Liver (tissue), 8 donors: ENCODE measurements at regions not wholly inside any gene's neighbourhood (a gene's known extent, or its start where the extent isn't known, plus 50 kb on each side); places are given as distances from the start of the nearest gene placed in this dataset.

Experiments used
- DNase-seq: peaks from one replicate; pipeline ENCODE4 v3.0.0-alpha.2; 2017; ENCODE audit warnings: low spot score
- H3K27ac ChIP-seq, 2 donors: one replicate each; pipeline ENCODE4 v1.7.0; 2013; ENCODE audit warnings: inconsistent platforms in 2 of 2, low read length in 2 of 2, control low read depth in 1 of 2, low read depth in 1 of 2, mild to moderate bottlenecking in 1 of 2
- H3K27me3 ChIP-seq, 4 donors: one replicate each; pipeline versions ENCODE4 v1.6.1 to v1.7.0; 2013; ENCODE audit warnings: low read length in 3 of 4, inconsistent platforms in 1 of 4, mild to moderate bottlenecking in 1 of 4, moderate library complexity in 1 of 4; ENCODE audit not compliant: control insufficient read depth in 4 of 4, insufficient read depth in 4 of 4
- H3K36me3 ChIP-seq, 4 donors: one replicate each; pipeline versions ENCODE4 v1.6.1 to v1.7.0; 2013; ENCODE audit warnings: low read length in 3 of 4, mild to moderate bottlenecking in 3 of 4, low read depth in 1 of 4, moderate library complexity in 1 of 4; ENCODE audit not compliant: control insufficient read depth in 4 of 4, insufficient read depth in 3 of 4
- H3K4me1 ChIP-seq, 4 donors: one replicate each; pipeline versions ENCODE4 v1.6.1 to v1.7.0; 2013; ENCODE audit warnings: low read length in 3 of 4, mild to moderate bottlenecking in 3 of 4, moderate library complexity in 1 of 4; ENCODE audit not compliant: control insufficient read depth in 4 of 4, insufficient read depth in 4 of 4
- H3K4me3 ChIP-seq, 3 donors: one replicate each; pipeline versions ENCODE4 v1.6.1 to v1.7.0; 2013; ENCODE audit warnings: low read length in 3 of 3, control low read depth in 1 of 3, low read depth in 1 of 3, mild to moderate bottlenecking in 1 of 3
- H3K9ac ChIP-seq, 2 donors: one replicate each; pipeline ENCODE4 v1.7.0; 2013; ENCODE audit warnings: low read length in 2 of 2, mild to moderate bottlenecking in 2 of 2, moderate library complexity in 2 of 2, control low read depth in 1 of 2, low read depth in 1 of 2
- H3K9me3 ChIP-seq, 4 donors: one replicate each; pipeline versions ENCODE4 v1.6.1 to v1.7.0; 2013; ENCODE audit warnings: low read length in 3 of 4; ENCODE audit not compliant: control insufficient read depth in 4 of 4
- ATF3 ChIP-seq: IDR thresholded peaks from 2 replicates; pipeline ENCODE4 v1.6.1; 2016; ENCODE audit warnings: antibody characterized with exemption
- CTCF ChIP-seq: fragments of 150-350 bp; IDR thresholded peaks from 2 replicates; pipeline ENCODE4 v1.5.1; 2017; ENCODE audit warnings: improper control_type of control experiment, low read depth, low read length; ENCODE audit not compliant: missing input control
- EGR1 ChIP-seq, 2 donors: IDR thresholded peaks; 2 replicates each; pipeline ENCODE4 v1.6.1; 2016 to 2018; ENCODE audit warnings: antibody characterized with exemption in 2 of 2, low read depth in 2 of 2
- FOXA1 ChIP-seq: IDR thresholded peaks from 2 replicates; pipeline ENCODE4 v1.6.1; 2016; ENCODE audit warnings: antibody characterized with exemption
- FOXA2 ChIP-seq: IDR thresholded peaks from 2 replicates; pipeline ENCODE4 v1.6.1; 2016; ENCODE audit warnings: antibody characterized with exemption
- GABPA ChIP-seq, 2 donors: IDR thresholded peaks in 1 of 2; conservative IDR thresholded peaks in 1 of 2; 2 replicates each; pipeline ENCODE4 v1.6.1; 2016; ENCODE audit warnings: antibody characterized with exemption in 2 of 2, mild to moderate bottlenecking in 1 of 2, moderate library complexity in 1 of 2
- HNF4A ChIP-seq, 2 donors: conservative IDR thresholded peaks; 2 replicates each; pipeline ENCODE4 v1.6.1; 2016; ENCODE audit warnings: antibody characterized with exemption in 2 of 2, mild to moderate bottlenecking in 2 of 2
- HNF4G ChIP-seq: IDR thresholded peaks from 2 replicates; pipeline ENCODE4 v1.6.1; 2016; ENCODE audit warnings: antibody characterized with exemption
- JUND ChIP-seq, 2 donors: IDR thresholded peaks; 2 replicates each; pipeline ENCODE4 v1.6.1; 2016; ENCODE audit warnings: antibody characterized with exemption in 2 of 2
- NR2F2 ChIP-seq: IDR thresholded peaks from 2 replicates; pipeline ENCODE4 v1.6.1; 2016; ENCODE audit warnings: antibody characterized with exemption
- RAD21 ChIP-seq, 2 donors: IDR thresholded peaks; 2 replicates each; pipeline ENCODE4 v1.6.1; 2016; ENCODE audit warnings: antibody characterized with exemption in 2 of 2, mild to moderate bottlenecking in 2 of 2
- REST ChIP-seq: IDR thresholded peaks from 2 replicates; pipeline ENCODE4 v1.6.1; 2016; ENCODE audit warnings: antibody characterized with exemption, mild to moderate bottlenecking
- RXRA ChIP-seq, 2 donors: IDR thresholded peaks; 2 replicates each; pipeline ENCODE4 v1.6.1; 2017 to 2018; ENCODE audit warnings: antibody characterized with exemption in 2 of 2, mild to moderate bottlenecking in 1 of 2
- SP1 ChIP-seq: IDR thresholded peaks from 2 replicates; pipeline ENCODE4 v1.6.1; 2018; ENCODE audit warnings: antibody characterized with exemption, mild to moderate bottlenecking
- TAF1 ChIP-seq: conservative IDR thresholded peaks from 2 replicates; pipeline ENCODE4 v1.6.1; 2016; ENCODE audit warnings: antibody characterized with exemption, mild to moderate bottlenecking
- YY1 ChIP-seq: IDR thresholded peaks from 2 replicates; pipeline ENCODE4 v1.6.1; 2016; ENCODE audit warnings: antibody characterized with exemption, mild to moderate bottlenecking
- WGBS: extraction: QIAGEN DNeasy Blood & Tissue Kit; methylation state at CpG from one replicate; pipeline ENCODE4 v1.1.7; 2013; 5-methylcytosine and 5-hydroxymethylcytosine counted together
- TF ChIP-seq, protein P1 (sequence below): IDR thresholded peaks from 2 replicates; pipeline ENCODE4 v1.6.1; 2016; ENCODE audit warnings: antibody characterized with exemption
- TF ChIP-seq, protein P2 (sequence below): IDR thresholded peaks from 2 replicates; pipeline ENCODE4 v1.6.1; 2016; ENCODE audit warnings: antibody characterized with exemption
- donor health status: healthy.
- donor health status: healthy.
- donor health status: healthy.
- donor health status: healthy.
- donor health status: healthy.

GRCh38 chr5:2657151-2657550 is 94.3 kb downstream of the IRX2 start:
- Histone ChIP-seq H3K9ac (no peak overlapping the region), H3K4me1 (no peaks in the 10 kb centered on the region), H3K27me3 (peaks cover 0 to 6% (median 0%) of the 10 kb centered on the region in 4 donors), H3K9me3 (no peaks in the 10 kb centered on the region), H3K4me3 (no peak overlapping the region), H3K36me3 (no peaks in the 10 kb centered on the region), H3K27ac (no peak overlapping the region)
- 89% methylated on average over 13 of the region's 13 CpGs for whole genome bisulfite sequencing
- DNase-seq, result no peak
- TF ChIP-seq GABPA (IDR thresholded peaks at IDR 0.05 in 1 of 2, conservative IDR thresholded peaks at IDR 0.05 in 1 of 2), result no peak

GRCh38 chr5:2656206-2656605 is 95.3 kb downstream of the IRX2 start:
- H3K9ac ChIP-seq, result no peak overlapping the region
- no peaks in the 10 kb centered on the region for H3K4me1 ChIP-seq
- H3K27ac ChIP-seq, result no peak overlapping the region
- no peaks in the 10 kb centered on the region for H3K9me3 ChIP-seq
- no peak overlapping the region for H3K4me3 ChIP-seq
- peaks cover 0 to 6% (median 0%) of the 10 kb centered on the region in 4 donors for H3K27me3 ChIP-seq
- no peak for DNase-seq
- TF ChIP-seq REST (no peak), RAD21 (IDR thresholded peaks at IDR 0.05) (no peak), JUND (IDR thresholded peaks at IDR 0.05) (no peak), YY1 (no peak), HNF4G (no peak), CTCF (no peak), FOXA1 (no peak), SP1 (no peak), FOXA2 (no peak), EGR1 (IDR thresholded peaks at IDR 0.05; ENCODE audit: low read depth in 2 of 2) (no peak), TAF1 (no peak), ATF3 (no peak), RXRA (IDR thresholded peaks at IDR 0.05) (no peak), GABPA (IDR thresholded peaks at IDR 0.05 in 1 of 2, conservative IDR thresholded peaks at IDR 0.05 in 1 of 2) (no peak), HNF4A (conservative IDR thresholded peaks at IDR 0.05) (no peak), NR2F2 (no peak)
- TF ChIP-seq, protein P1, sequence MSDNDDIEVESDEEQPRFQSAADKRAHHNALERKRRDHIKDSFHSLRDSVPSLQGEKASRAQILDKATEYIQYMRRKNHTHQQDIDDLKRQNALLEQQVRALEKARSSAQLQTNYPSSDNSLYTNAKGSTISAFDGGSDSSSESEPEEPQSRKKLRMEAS, result no peak
- TF ChIP-seq, protein P2, sequence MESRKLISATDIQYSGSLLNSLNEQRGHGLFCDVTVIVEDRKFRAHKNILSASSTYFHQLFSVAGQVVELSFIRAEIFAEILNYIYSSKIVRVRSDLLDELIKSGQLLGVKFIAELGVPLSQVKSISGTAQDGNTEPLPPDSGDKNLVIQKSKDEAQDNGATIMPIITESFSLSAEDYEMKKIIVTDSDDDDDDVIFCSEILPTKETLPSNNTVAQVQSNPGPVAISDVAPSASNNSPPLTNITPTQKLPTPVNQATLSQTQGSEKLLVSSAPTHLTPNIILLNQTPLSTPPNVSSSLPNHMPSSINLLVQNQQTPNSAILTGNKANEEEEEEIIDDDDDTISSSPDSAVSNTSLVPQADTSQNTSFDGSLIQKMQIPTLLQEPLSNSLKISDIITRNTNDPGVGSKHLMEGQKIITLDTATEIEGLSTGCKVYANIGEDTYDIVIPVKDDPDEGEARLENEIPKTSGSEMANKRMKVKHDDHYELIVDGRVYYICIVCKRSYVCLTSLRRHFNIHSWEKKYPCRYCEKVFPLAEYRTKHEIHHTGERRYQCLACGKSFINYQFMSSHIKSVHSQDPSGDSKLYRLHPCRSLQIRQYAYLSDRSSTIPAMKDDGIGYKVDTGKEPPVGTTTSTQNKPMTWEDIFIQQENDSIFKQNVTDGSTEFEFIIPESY, result no peak
- WGBS, result 57% methylated on average over 11 of the region's 11 CpGs
- no peaks in the 10 kb centered on the region for H3K36me3 ChIP-seq
